Endothelial cell of umbilical vein (primary cell): ENCODE measurements at regions not wholly inside any gene's neighbourhood (a gene's known extent, or its start where the extent isn't known, plus 50 kb on each side); places are given as distances from the start of the nearest gene placed in this dataset.

Experiments
- BruUV-seq: library from RNA; stranded (reverse); fragments of 400-500 nt; replicated peaks from 2 replicates; lab custom pipeline; 2021; lab: Mats Ljungman, UMichigan
- CTCF ChIA-PET: fragments of 300-600, 350-600 bp; sonication (Branson Sonifier 250); formaldehyde crosslinking; loops from one replicate; lab custom pipeline; 2021; ENCODE audit warnings: antibody characterized with exemption, inconsistent platforms; lab: Charles Lee
- POLR2A ChIA-PET: fragments of 300-600, 350-600 bp; sonication (Branson Sonifier 250); formaldehyde crosslinking; loops from one replicate; lab custom pipeline; 2021; ENCODE audit warnings: antibody characterized with exemption, inconsistent platforms; lab: Charles Lee
- DNase-seq: peaks from one replicate; pipeline ENCODE4 v3.0.0-alpha.2; 2011; ENCODE audit warnings: low read depth, low spot score
- FAIRE-seq: peaks from 2 replicates; lab custom pipeline; 2011; peaks lifted over from hg19 to GRCh38; lab: Jason Lieb, UNC
- H2AFZ ChIP-seq: 2 replicates; pipeline ENCODE4 v1.6.0; 2012; ENCODE audit warnings: low read depth, low read length, control low read depth, inconsistent platforms
- H3K27ac ChIP-seq: 2 replicates; pipeline ENCODE4 v1.5.1; 2011; ENCODE audit warnings: low read depth, mild to moderate bottlenecking, control low read depth, low read length, moderate library complexity; ENCODE audit not compliant: insufficient read depth
- H3K27me3 ChIP-seq, 2 experiments: 2 replicates each; pipeline versions ENCODE4 v1.6.0 to v1.6.1; 2011; ENCODE audit warnings: low read length in 2 of 2, mixed read lengths in 1 of 2; ENCODE audit not compliant: control insufficient read depth in 2 of 2, insufficient read depth in 2 of 2
- H3K36me3 ChIP-seq, 2 experiments: 2 replicates in 1 of 2; 3 replicates in 1 of 2; pipeline ENCODE4 v1.5.1; 2011; ENCODE audit warnings: low read length in 2 of 2, mild to moderate bottlenecking in 1 of 2, moderate library complexity in 1 of 2; ENCODE audit not compliant: control insufficient read depth in 2 of 2, insufficient read depth in 2 of 2; ENCODE audit errors: extremely low read depth in 1 of 2
- H3K4me1 ChIP-seq: 3 replicates; pipeline ENCODE4 v1.5.1; 2011; ENCODE audit warnings: mild to moderate bottlenecking, low read length; ENCODE audit not compliant: control insufficient read depth, insufficient read depth; ENCODE audit errors: extremely low read depth
- H3K4me2 ChIP-seq: 2 replicates; pipeline ENCODE4 v1.6.1; 2011; ENCODE audit warnings: low read length, control low read depth, mixed read lengths; ENCODE audit not compliant: insufficient read depth
- H3K4me3 ChIP-seq, 3 experiments: fragments of 200-600 bp in 1 of 3; sonication (generic), shearing (Covaris generic) in 1 of 3; replicated peaks in 1 of 3; 2 replicates each; pipeline ENCODE4 v1.5.1; 2011 to 2016; ENCODE audit warnings: control low read depth in 3 of 3, low read length in 3 of 3, mild to moderate bottlenecking in 2 of 3, inconsistent platforms in 1 of 3, low read depth in 1 of 3, moderate library complexity in 1 of 3; ENCODE audit not compliant: insufficient read depth in 1 of 3
- H3K79me2 ChIP-seq: 2 replicates; pipeline ENCODE4 v1.6.0; 2012; ENCODE audit warnings: low read length, inconsistent platforms; ENCODE audit not compliant: control insufficient read depth, insufficient read depth
- H3K9ac ChIP-seq: replicated peaks from 2 replicates; pipeline ENCODE3; 2011; ENCODE audit warnings: low read length, control low read depth; ENCODE audit not compliant: insufficient read depth; ENCODE audit errors: extremely low read depth
- H3K9me1 ChIP-seq: replicated peaks from 3 replicates; pipeline ENCODE4 v1.6.0; 2011; ENCODE audit warnings: mild to moderate bottlenecking, low read length; ENCODE audit not compliant: control insufficient read depth, insufficient read depth; ENCODE audit errors: extremely low read depth
- H3K9me3 ChIP-seq: replicated peaks from 2 replicates; pipeline ENCODE4 v1.5.1; 2012; ENCODE audit warnings: low read length, inconsistent platforms; ENCODE audit not compliant: control insufficient read depth, insufficient read depth
- H4K20me1 ChIP-seq: replicated peaks from 2 replicates; pipeline ENCODE3; 2011; ENCODE audit warnings: mild to moderate bottlenecking, low read length; ENCODE audit not compliant: control insufficient read depth, insufficient read depth; ENCODE audit errors: extremely low read depth
- CTCF ChIP-seq, 2 donors: IDR thresholded peaks; 1 replicate in 1 of 2; 2 replicates in 1 of 2; pipeline ENCODE4 v1.5.1; 2011; ENCODE audit warnings: low read length in 2 of 2, mild to moderate bottlenecking in 2 of 2, moderate library complexity in 2 of 2, control low read depth in 1 of 2, inconsistent platforms in 1 of 2, low read depth in 1 of 2; ENCODE audit not compliant: insufficient read depth in 1 of 2; ENCODE audit errors: extremely low read depth in 1 of 2
- EZH2 ChIP-seq: IDR thresholded peaks from 2 replicates; pipeline ENCODE4 v1.6.1; 2012; ENCODE audit warnings: borderline replicate concordance, low read depth, mild to moderate bottlenecking, moderate library complexity, low read length, inconsistent platforms; ENCODE audit not compliant: severe bottlenecking
- FOS ChIP-seq: IDR thresholded peaks from 2 replicates; pipeline ENCODE4 v1.6.1; 2011; ENCODE audit warnings: mild to moderate bottlenecking, low read length, moderate library complexity, borderline replicate concordance; ENCODE audit not compliant: insufficient read depth
- GATA2 ChIP-seq: IDR thresholded peaks from 2 replicates; pipeline ENCODE4 v1.7.0; 2011; ENCODE audit warnings: low read depth, mild to moderate bottlenecking, moderate library complexity, mixed read lengths, low read length; ENCODE audit not compliant: insufficient read length, insufficient read depth
- JUN ChIP-seq: IDR thresholded peaks from 2 replicates; pipeline ENCODE4 v1.6.1; 2011; ENCODE audit warnings: borderline replicate concordance, low read depth; ENCODE audit not compliant: insufficient read length, insufficient read depth
- MAX ChIP-seq: IDR thresholded peaks from 2 replicates; pipeline ENCODE4 v1.6.1; 2011; ENCODE audit not compliant: insufficient read depth, insufficient read length
- MYC ChIP-seq: IDR thresholded peaks from one replicate; pipeline ENCODE4 v1.6.1; 2011; ENCODE audit warnings: mild to moderate bottlenecking, low read depth, low read length
- POLR2A ChIP-seq: IDR thresholded peaks from 2 replicates; pipeline ENCODE4 v1.6.1; 2012; ENCODE audit warnings: low read depth, mild to moderate bottlenecking, control low read depth, low read length
- POLR2AphosphoS5 ChIP-seq: IDR thresholded peaks from 2 replicates; pipeline ENCODE4 v1.6.1; 2012; ENCODE audit warnings: low read depth, mild to moderate bottlenecking, control low read depth, low read length, moderate library complexity; ENCODE audit not compliant: insufficient read depth
- dilution Hi-C: fragments of 300-500 bp; cut with MboI; formaldehyde crosslinking; loops from one replicate; pipeline ENCODE4 v1.15.0; 2019; ENCODE audit warnings: low sequenced_read_pairs; ENCODE audit not compliant: extremely low pct_ligation_motif_present
- intact Hi-C: fragments of 100-400 bp; cut with micrococcal nuclease; formaldehyde crosslinking; loops from one replicate; pipeline ENCODE4 v1.10.0; 2022

GRCh38 chr2:75407038-75407530 is 153.7 kb downstream of the EVA1A start:
- DNase-seq (no peak), FAIRE-seq (no peak)
- dilution Hi-C loops (no loop called here), intact Hi-C loops (no loop called here)
- CTCF ChIA-PET = interaction anchor here (0.7 to 1.6 kb wide), 2 partner anchors 221 to 342 kb away, joined by 3 to 5 read pairs; no protein-coding TSS in a partner anchor
- POLR2A ChIA-PET = no interaction called here
- no peak overlapping the region for H3K27ac ChIP-seq
- no peaks in the 10 kb centered on the region for H4K20me1 ChIP-seq
- H3K9ac ChIP-seq = no peak overlapping the region
- no TSS peak for BruUV-seq
- TF ChIP-seq CTCF (IDR thresholded peaks at IDR 0.05; ENCODE audit: extremely low read depth in 1 of 2, insufficient read depth in 1 of 2, low read depth in 1 of 2, low read length in 2 of 2) = no peak
- TF ChIP-seq JUN = no peak
- TF ChIP-seq POLR2AphosphoS5 = no peak
- no peak for TF ChIP-seq GATA2
- TF ChIP-seq MAX = no peak
- TF ChIP-seq EZH2 = no peak
- TF ChIP-seq MYC = no peak
- TF ChIP-seq POLR2A = no peak
- TF ChIP-seq FOS = no peak
- H3K79me2 ChIP-seq = no peaks in the 10 kb centered on the region
- no peaks in the 10 kb centered on the region for H3K9me1 ChIP-seq
- no peaks in the 10 kb centered on the region for H3K4me1 ChIP-seq
- H3K36me3 ChIP-seq = no peaks in the 10 kb centered on the region
- H2AFZ ChIP-seq = no peak overlapping the region
- no peaks in the 10 kb centered on the region for H3K9me3 ChIP-seq
- H3K4me2 ChIP-seq = no peak overlapping the region
- peaks cover 13 to 44% of the 10 kb centered on the region in 2 experiments for H3K27me3 ChIP-seq
- no peak overlapping the region for H3K4me3 ChIP-seq
